Ishikawa (cell line): ENCODE measurements at regions not wholly inside any gene's neighbourhood (a gene's known extent, or its start where the extent isn't known, plus 50 kb on each side); places are given as distances from the start of the nearest gene placed in this dataset.

ENCODE experiments used
- CEBPB ChIP-seq: IDR thresholded peaks from 2 replicates; pipeline ENCODE4 v1.6.1; 2012
- CREB1 ChIP-seq: IDR thresholded peaks from 2 replicates; pipeline ENCODE4 v1.6.1; 2012; ENCODE audit warnings: low read depth
- EGR1 ChIP-seq: IDR thresholded peaks from 2 replicates; pipeline ENCODE4 v1.6.1; 2012
- EP300 ChIP-seq: IDR thresholded peaks from 2 replicates; pipeline ENCODE4 v1.6.1; 2012; ENCODE audit warnings: borderline replicate concordance
- FOXM1 ChIP-seq: IDR thresholded peaks from 2 replicates; pipeline ENCODE4 v1.6.1; 2012; ENCODE audit warnings: low read depth, borderline replicate concordance
- MAX ChIP-seq: IDR thresholded peaks from 2 replicates; pipeline ENCODE4 v1.6.1; 2012
- NFIC ChIP-seq: IDR thresholded peaks from 2 replicates; pipeline ENCODE4 v1.6.1; 2012
- RAD21 ChIP-seq: IDR thresholded peaks from 2 replicates; pipeline ENCODE4 v1.6.1; 2012; ENCODE audit warnings: low read depth
- REST ChIP-seq: IDR thresholded peaks from 2 replicates; pipeline ENCODE4 v1.6.1; 2012; ENCODE audit warnings: low read depth, mild to moderate bottlenecking
- TAF1 ChIP-seq: IDR thresholded peaks from 2 replicates; pipeline ENCODE4 v1.6.1; 2012; ENCODE audit warnings: low read depth, mild to moderate bottlenecking
- TCF12 ChIP-seq: IDR thresholded peaks from 2 replicates; pipeline ENCODE4 v1.6.1; 2012; ENCODE audit warnings: low read depth
- TEAD4 ChIP-seq: IDR thresholded peaks from 2 replicates; pipeline ENCODE4 v1.6.1; 2012
- USF1 ChIP-seq: IDR thresholded peaks from 2 replicates; pipeline ENCODE4 v1.6.1; 2012
- YY1 ChIP-seq: IDR thresholded peaks from 2 replicates; pipeline ENCODE4 v1.6.1; 2012; ENCODE audit warnings: low read depth
- ZBTB7A ChIP-seq: IDR thresholded peaks from 2 replicates; pipeline ENCODE4 v1.6.1; 2012; ENCODE audit warnings: low read depth

- TF ChIP-seq TCF12 (no peak), RAD21 (no peak), EP300 (no peak), ZBTB7A (no peak), FOXM1 (no peak), TAF1 (no peak), EGR1 (no peak), YY1 (no peak)
Observed at GRCh38 chr14:82153689-82154088, 620.0 kb upstream of the SEL1L start.

DNA sequence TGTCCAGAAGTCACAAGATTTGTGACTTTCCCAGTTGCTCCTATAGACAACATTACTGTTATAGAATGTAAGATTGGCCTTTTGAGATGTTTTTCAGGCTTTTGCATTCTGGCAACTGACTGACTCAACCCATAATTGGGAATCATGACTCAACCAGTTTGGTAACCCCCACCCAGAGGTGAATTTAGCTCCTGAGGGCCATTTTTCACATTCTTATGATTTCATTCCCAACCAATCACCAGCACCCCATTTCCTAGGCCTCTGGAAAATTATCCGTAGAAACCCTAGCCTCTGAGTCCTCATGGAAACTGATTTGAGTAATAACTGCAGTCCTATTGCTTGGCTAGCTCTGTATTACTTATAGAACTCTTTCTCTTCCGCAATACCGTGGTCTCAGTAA is 626.0 kb upstream of the SEL1L start:
- no peak for TF ChIP-seq TEAD4

DNA sequence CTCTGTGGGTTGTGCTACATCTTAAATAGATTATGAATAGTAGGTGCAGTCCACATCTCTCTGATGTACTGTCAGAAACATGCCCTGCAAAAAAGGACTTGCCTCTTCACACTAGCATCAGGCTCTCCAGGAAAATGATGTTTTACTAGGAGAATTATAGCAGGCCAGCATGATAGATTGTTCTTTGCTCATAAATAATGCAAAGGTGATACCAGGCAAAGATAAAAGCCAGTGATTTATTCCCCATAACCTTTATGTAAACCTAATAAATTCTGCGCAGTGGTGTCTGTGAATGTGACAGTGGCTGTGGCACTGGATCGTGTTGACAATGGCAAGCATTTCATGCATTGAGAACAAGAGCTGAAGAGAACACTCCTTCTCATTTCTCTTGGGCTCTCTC is 646.5 kb upstream of the SEL1L start:
- TF ChIP-seq EGR1 (no peak), USF1 (no peak), ZBTB7A (no peak), NFIC (no peak)

DNA sequence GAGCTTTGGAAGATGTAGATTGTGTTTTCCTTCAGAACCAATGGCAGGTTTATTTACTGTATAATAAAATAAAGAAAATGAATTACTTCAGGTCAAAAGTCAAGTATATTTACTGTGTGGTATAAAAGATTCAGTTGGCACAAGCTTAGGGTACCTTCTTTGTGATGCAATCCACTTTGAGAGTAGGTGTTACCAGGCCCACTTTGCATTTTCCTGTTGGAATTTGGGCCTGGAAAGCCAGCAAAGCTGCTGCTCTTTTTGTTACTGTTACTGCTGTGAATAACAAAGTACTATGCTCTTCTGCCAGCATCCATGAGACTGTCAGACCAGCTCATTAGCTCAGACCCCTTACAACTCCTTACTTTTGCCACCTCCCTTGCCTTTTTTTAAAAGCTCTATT is 649.0 kb upstream of the SEL1L start:
- TF ChIP-seq MAX (no peak), EGR1 (no peak), NFIC (no peak), REST (no peak), CEBPB (no peak), CREB1 (no peak), YY1 (no peak)

DNA sequence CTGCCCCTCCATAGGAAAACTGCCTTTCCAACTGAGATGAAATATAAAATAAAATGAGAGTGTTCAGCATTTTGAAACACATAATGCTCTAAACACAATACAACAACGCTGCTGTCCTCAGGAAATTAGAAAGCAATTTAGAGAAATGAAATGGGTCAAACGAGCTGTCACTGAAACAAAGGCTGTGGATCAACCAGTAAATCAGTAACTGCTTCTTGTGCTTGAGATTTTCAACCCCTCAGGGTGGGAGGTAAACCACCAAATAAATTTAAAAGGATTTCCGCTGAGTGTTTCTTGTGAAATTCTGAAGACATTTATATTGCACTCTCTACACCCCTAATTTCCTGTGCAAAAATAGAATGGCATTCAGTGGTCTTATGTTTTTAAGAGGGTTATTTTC is 657.1 kb upstream of the SEL1L start:
- no peak for TF ChIP-seq EGR1
- no peak for TF ChIP-seq REST
- no peak for TF ChIP-seq USF1
- no peak for TF ChIP-seq MAX
- no peak for TF ChIP-seq RAD21
- no peak for TF ChIP-seq CREB1
- TF ChIP-seq TAF1, result no peak
- no peak for TF ChIP-seq CEBPB
- TF ChIP-seq YY1, result no peak
- no peak for TF ChIP-seq FOXM1
- TF ChIP-seq TCF12, result no peak
- TF ChIP-seq NFIC, result no peak
- no peak for TF ChIP-seq ZBTB7A

DNA sequence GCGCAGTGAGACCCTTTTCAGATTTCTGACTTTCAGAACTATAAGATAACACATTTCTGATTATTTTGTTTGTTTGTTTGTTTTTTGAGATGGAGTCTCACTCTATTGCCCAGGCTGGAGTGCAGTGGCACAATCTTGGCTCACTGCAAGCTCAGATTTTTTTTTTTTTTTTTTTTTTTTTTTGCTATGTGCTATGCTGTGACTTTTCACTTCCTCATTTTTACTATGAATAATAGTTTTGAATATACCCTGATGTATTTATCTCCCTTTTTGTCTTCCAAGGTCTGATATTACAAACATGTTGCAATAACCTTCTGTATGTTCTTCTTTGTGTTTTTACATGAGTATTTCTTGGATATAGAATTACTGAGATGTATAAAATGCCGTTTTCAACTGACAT is 658.7 kb upstream of the SEL1L start:
- TF ChIP-seq MAX (no peak), RAD21 (no peak), YY1 (no peak), TAF1 (no peak), USF1 (no peak)

DNA sequence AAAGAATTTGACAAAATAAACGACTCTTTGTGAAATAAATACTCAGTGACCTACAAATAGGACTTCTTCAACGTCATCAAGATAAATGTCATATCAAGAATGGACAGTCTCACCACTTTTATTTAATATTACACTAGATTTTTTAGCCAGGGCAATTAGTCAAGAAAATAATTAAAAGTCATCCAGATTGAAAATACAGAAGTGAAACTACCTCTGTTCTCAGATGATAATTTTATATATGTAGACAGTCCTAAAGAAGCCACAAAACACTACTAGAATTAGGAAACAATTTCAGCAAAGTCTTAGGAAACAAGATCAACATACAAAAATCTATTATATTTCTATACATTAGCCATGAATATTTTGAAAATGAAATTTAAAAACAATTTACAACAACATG is 689.6 kb upstream of the SEL1L start:
- TF ChIP-seq REST (no peak), CREB1 (no peak), NFIC (no peak), CEBPB (no peak), EGR1 (no peak), TCF12 (no peak), YY1 (no peak), MAX (no peak), FOXM1 (no peak), TAF1 (no peak), TEAD4 (no peak), RAD21 (no peak), ZBTB7A (no peak), USF1 (no peak), EP300 (no peak)
